HEK293T (cell line): ENCODE measurements at regions not wholly inside any gene's neighbourhood (a gene's known extent, or its start where the extent isn't known, plus 50 kb on each side); places are given as distances from the start of the nearest gene placed in this dataset.

Experiments used
- BHLHE40 ChIP-seq: fragments of 450-650 bp; IDR thresholded peaks from 2 replicates; pipeline ENCODE4 v1.6.1; 2016; ENCODE audit warnings: mild to moderate bottlenecking, moderate library complexity, borderline replicate concordance
- CTBP1 ChIP-seq: fragments of 450-650 bp; IDR thresholded peaks from 2 replicates; pipeline ENCODE4 v1.6.1; 2016; ENCODE audit warnings: borderline replicate concordance
- FOXA1 ChIP-seq: fragments of 450-650 bp; IDR thresholded peaks from 2 replicates; pipeline ENCODE4 v1.6.1; 2016; ENCODE audit warnings: mild to moderate bottlenecking
- FOXM1 ChIP-seq: fragments of 450-650 bp; IDR thresholded peaks from 2 replicates; pipeline ENCODE4 v1.6.1; 2017; ENCODE audit warnings: mild to moderate bottlenecking, borderline replicate concordance
- HDGF ChIP-seq: fragments of 450-650 bp; IDR thresholded peaks from 2 replicates; pipeline ENCODE4 v1.6.1; 2017; ENCODE audit warnings: antibody characterized with exemption, borderline replicate concordance
- L3MBTL2 ChIP-seq: fragments of 450-650 bp; conservative IDR thresholded peaks from 2 replicates; pipeline ENCODE4 v1.6.1; 2016; ENCODE audit warnings: mild to moderate bottlenecking
- LEF1 ChIP-seq: fragments of 450-650 bp; IDR thresholded peaks from 2 replicates; pipeline ENCODE4 v1.6.1; 2017; ENCODE audit warnings: mild to moderate bottlenecking, borderline replicate concordance
- SP1 ChIP-seq: fragments of 450-650 bp; IDR thresholded peaks from 2 replicates; pipeline ENCODE4 v1.6.1; 2017
- SUZ12 ChIP-seq: fragments of 450-650 bp; IDR thresholded peaks from 2 replicates; pipeline ENCODE4 v1.6.1; 2016; ENCODE audit warnings: mild to moderate bottlenecking
- ZNF384 ChIP-seq: fragments of 450-650 bp; IDR thresholded peaks from 2 replicates; pipeline ENCODE4 v1.6.1; 2016

- no peak for TF ChIP-seq BHLHE40
- no peak for TF ChIP-seq CTBP1
- TF ChIP-seq LEF1 = no peak
- no peak for TF ChIP-seq SUZ12
- TF ChIP-seq ZNF384 = no peak
- TF ChIP-seq FOXA1 = no peak
- TF ChIP-seq HDGF = no peak
- no peak for TF ChIP-seq L3MBTL2
- no peak for TF ChIP-seq FOXM1
- TF ChIP-seq SP1 = no peak
Observed at GRCh38 chr18:53639687-53640086, 584.8 kb downstream of the MBD2 start.
